H1 (cell line): ENCODE measurements at regions not wholly inside any gene's neighbourhood (a gene's known extent, or its start where the extent isn't known, plus 50 kb on each side); places are given as distances from the start of the nearest gene placed in this dataset.

Source experiments
- CTCF ChIP-seq, 3 experiments: IDR thresholded peaks; 1 replicate in 2 of 3; 2 replicates in 1 of 3; pipeline versions ENCODE4 v1.5.1 to v1.6.1; 2011; ENCODE audit warnings: low read length in 3 of 3, mild to moderate bottlenecking in 3 of 3, inconsistent platforms in 2 of 3, low read depth in 1 of 3, moderate library complexity in 1 of 3; ENCODE audit not compliant: insufficient read depth in 1 of 3; ENCODE audit errors: control extremely low read depth in 1 of 3

- TF ChIP-seq CTCF (IDR thresholded peaks at IDR 0.05; ENCODE audit: control extremely low read depth in 1 of 3, insufficient read depth in 1 of 3, low read depth in 1 of 3, low read length in 3 of 3) = no peak
Observed at GRCh38 chr7:25964483-25964991, 187.5 kb upstream of the NFE2L3 start (continued).
